Loucy (cell line): ENCODE measurements at regions not wholly inside any gene's neighbourhood (a gene's known extent, or its start where the extent isn't known, plus 50 kb on each side); places are given as distances from the start of the nearest gene placed in this dataset.

Experiments used
- EZH2phosphoT487 ChIP-seq: fragments of 200-600 bp; IDR thresholded peaks from 2 replicates; pipeline ENCODE4 v1.6.1; 2018; ENCODE audit warnings: antibody characterized with exemption, mild to moderate bottlenecking, moderate library complexity, borderline replicate concordance
- TF ChIP-seq, protein P1 (sequence below): fragments of 200-600 bp; sonication (generic); conservative IDR thresholded peaks from 2 replicates; pipeline ENCODE4 v1.5.1; 2014; ENCODE audit warnings: mild to moderate bottlenecking, antibody characterized with exemption, low read length

DNA sequence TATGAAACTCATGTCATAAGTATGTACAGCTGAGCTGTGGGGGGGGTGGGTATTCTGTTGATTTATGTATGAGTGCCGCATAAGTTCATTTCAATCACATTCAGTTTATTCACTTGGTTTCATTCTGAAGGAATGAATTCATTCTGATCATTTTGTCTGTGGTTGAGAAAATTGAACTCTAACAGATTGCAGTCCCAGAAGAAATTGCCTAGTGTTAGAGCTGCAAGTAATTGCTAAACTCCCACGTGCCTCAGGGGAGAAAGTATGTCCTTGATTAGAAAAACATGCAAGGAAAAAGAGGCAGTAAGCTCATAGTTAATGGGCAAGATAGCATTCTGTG lies 442.4 kb upstream of the MGAT4C start:
- TF ChIP-seq, protein P1, sequence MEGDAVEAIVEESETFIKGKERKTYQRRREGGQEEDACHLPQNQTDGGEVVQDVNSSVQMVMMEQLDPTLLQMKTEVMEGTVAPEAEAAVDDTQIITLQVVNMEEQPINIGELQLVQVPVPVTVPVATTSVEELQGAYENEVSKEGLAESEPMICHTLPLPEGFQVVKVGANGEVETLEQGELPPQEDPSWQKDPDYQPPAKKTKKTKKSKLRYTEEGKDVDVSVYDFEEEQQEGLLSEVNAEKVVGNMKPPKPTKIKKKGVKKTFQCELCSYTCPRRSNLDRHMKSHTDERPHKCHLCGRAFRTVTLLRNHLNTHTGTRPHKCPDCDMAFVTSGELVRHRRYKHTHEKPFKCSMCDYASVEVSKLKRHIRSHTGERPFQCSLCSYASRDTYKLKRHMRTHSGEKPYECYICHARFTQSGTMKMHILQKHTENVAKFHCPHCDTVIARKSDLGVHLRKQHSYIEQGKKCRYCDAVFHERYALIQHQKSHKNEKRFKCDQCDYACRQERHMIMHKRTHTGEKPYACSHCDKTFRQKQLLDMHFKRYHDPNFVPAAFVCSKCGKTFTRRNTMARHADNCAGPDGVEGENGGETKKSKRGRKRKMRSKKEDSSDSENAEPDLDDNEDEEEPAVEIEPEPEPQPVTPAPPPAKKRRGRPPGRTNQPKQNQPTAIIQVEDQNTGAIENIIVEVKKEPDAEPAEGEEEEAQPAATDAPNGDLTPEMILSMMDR = no peak
- TF ChIP-seq EZH2phosphoT487 = no peak
